H1 (cell line): ENCODE measurements at regions not wholly inside any gene's neighbourhood (a gene's known extent, or its start where the extent isn't known, plus 50 kb on each side); places are given as distances from the start of the nearest gene placed in this dataset.

ENCODE experiments used
- CTCF ChIA-PET: fragments of 300-600 bp; sonication (Branson Sonifier 250); formaldehyde crosslinking; loops from one replicate; lab custom pipeline; 2021; ENCODE audit not compliant: partially characterized antibody; lab: Charles Lee
- POLR2A ChIA-PET: fragments of 300-600 bp; sonication (Branson Sonifier 250); formaldehyde crosslinking; loops from one replicate; lab custom pipeline; 2021; ENCODE audit warnings: inconsistent platforms; ENCODE audit not compliant: partially characterized antibody; lab: Charles Lee
- DNase-seq, 2 experiments: peaks; one replicate each; pipeline versions ENCODE4 v3.0.0 to v3.0.0-alpha.2; 2010 to 2022; ENCODE audit warnings: low spot score in 2 of 2, low read depth in 1 of 2, mixed read lengths in 1 of 2
- FAIRE-seq: peaks from 2 replicates; lab custom pipeline; 2011; peaks lifted over from hg19 to GRCh38; lab: Jason Lieb, UNC
- H2AFZ ChIP-seq: 2 replicates; pipeline ENCODE4 v1.8.1; 2012; ENCODE audit warnings: low read length, inconsistent platforms
- H2AK5ac ChIP-seq: 2 replicates; pipeline ENCODE4 v1.6.1; 2013; ENCODE audit warnings: low read depth, low read length
- H2BK120ac ChIP-seq: replicated peaks from 2 replicates; pipeline ENCODE3; 2013; ENCODE audit warnings: low read depth, low read length, inconsistent platforms
- H2BK12ac ChIP-seq: 2 replicates; pipeline ENCODE4 v1.6.1; 2013; ENCODE audit warnings: low read depth, low read length
- H2BK15ac ChIP-seq: 2 replicates; pipeline ENCODE4 v1.6.1; 2013; ENCODE audit warnings: low read length
- H2BK20ac ChIP-seq: 2 replicates; pipeline ENCODE4 v1.6.1; 2013; ENCODE audit warnings: low read length
- H2BK5ac ChIP-seq: 2 replicates; pipeline ENCODE4 v1.6.1; 2013; ENCODE audit warnings: low read depth, low read length
- H3K14ac ChIP-seq: 2 replicates; pipeline ENCODE4 v1.6.1; 2013; ENCODE audit warnings: inconsistent platforms; ENCODE audit not compliant: insufficient read length
- H3K18ac ChIP-seq: 2 replicates; pipeline ENCODE4 v1.6.1; 2013; ENCODE audit warnings: low read length; ENCODE audit errors: extremely low read depth
- H3K23ac ChIP-seq: 2 replicates; pipeline ENCODE4 v1.6.1; 2013; ENCODE audit warnings: inconsistent platforms; ENCODE audit not compliant: insufficient read length
- H3K23me2 ChIP-seq: 2 replicates; pipeline ENCODE4 v1.6.1; 2013; ENCODE audit warnings: low read depth, low read length
- H3K27ac ChIP-seq: 2 replicates; pipeline ENCODE4 v1.6.1; 2011; ENCODE audit warnings: low read depth, low read length, inconsistent platforms
- H3K27me3 ChIP-seq, 4 experiments: replicated peaks in 1 of 4; 1 replicate in 1 of 4; 2 replicates in 3 of 4; pipeline versions ENCODE4 v1.6.1 to v1.8.1; 2011 to 2013; ENCODE audit warnings: low read length in 3 of 4, mild to moderate bottlenecking in 3 of 4, inconsistent platforms in 2 of 4, mixed read lengths in 2 of 4, moderate library complexity in 1 of 4; ENCODE audit not compliant: control insufficient read depth in 3 of 4, insufficient read depth in 3 of 4; ENCODE audit errors: extremely low read depth in 1 of 4
- H3K36me3 ChIP-seq, 4 experiments: 2 replicates each; pipeline versions ENCODE4 v1.6.1 to v1.8.1; 2011 to 2013; ENCODE audit warnings: mild to moderate bottlenecking in 4 of 4, low read length in 3 of 4, moderate library complexity in 2 of 4, control low read depth in 1 of 4, inconsistent platforms in 1 of 4; ENCODE audit not compliant: insufficient read depth in 4 of 4, control insufficient read depth in 2 of 4
- H3K4ac ChIP-seq: replicated peaks from 2 replicates; pipeline ENCODE3; 2013; ENCODE audit warnings: low read length, low read depth, mixed read lengths, inconsistent platforms; ENCODE audit not compliant: insufficient read length
- H3K4me1 ChIP-seq, 4 experiments: replicated peaks in 1 of 4; 1 replicate in 1 of 4; 2 replicates in 3 of 4; pipeline versions ENCODE4 v1.6.1 to v1.8.1; 2011 to 2013; ENCODE audit warnings: low read length in 3 of 4, inconsistent platforms in 2 of 4, mixed read lengths in 1 of 4; ENCODE audit not compliant: insufficient read depth in 4 of 4, control insufficient read depth in 3 of 4
- H3K4me2 ChIP-seq, 2 experiments: 2 replicates each; pipeline versions ENCODE4 v1.6.1 to v1.8.1; 2011 to 2013; ENCODE audit warnings: low read depth in 2 of 2, low read length in 2 of 2, control low read depth in 1 of 2, inconsistent platforms in 1 of 2, mild to moderate bottlenecking in 1 of 2; ENCODE audit not compliant: insufficient read depth in 1 of 2
- H3K4me3 ChIP-seq, 4 experiments: fragments of 200-600, 300-600 bp in 1 of 4; sonication (generic), shearing (Covaris generic), sonication (Bioruptor Twin) in 1 of 4; 2 replicates each; pipeline versions ENCODE4 v1.5.1 to v1.8.1; 2011 to 2016; ENCODE audit warnings: low read length in 4 of 4, low read depth in 3 of 4, control low read depth in 2 of 4, inconsistent platforms in 2 of 4, mild to moderate bottlenecking in 2 of 4, mixed read lengths in 1 of 4, moderate library complexity in 1 of 4; ENCODE audit not compliant: insufficient read depth in 2 of 4; ENCODE audit errors: extremely low read depth in 1 of 4
- H3K56ac ChIP-seq: replicated peaks from 2 replicates; pipeline ENCODE3; 2013; ENCODE audit warnings: low read depth, mild to moderate bottlenecking, mixed read lengths, low read length, inconsistent platforms; ENCODE audit not compliant: insufficient read length
- H3K79me1 ChIP-seq: 2 replicates; pipeline ENCODE4 v1.6.1; 2013; ENCODE audit warnings: low read depth, low read length, control low read depth
- H3K79me2 ChIP-seq, 2 experiments: 2 replicates each; pipeline versions ENCODE4 v1.6.1 to v1.8.1; 2012 to 2013; ENCODE audit warnings: low read length in 2 of 2, mild to moderate bottlenecking in 2 of 2, inconsistent platforms in 1 of 2; ENCODE audit not compliant: insufficient read depth in 2 of 2, control insufficient read depth in 1 of 2
- H3K9ac ChIP-seq, 4 experiments: replicated peaks in 1 of 4; 1 replicate in 1 of 4; 2 replicates in 3 of 4; pipeline versions ENCODE4 v1.6.1 to v1.8.1; 2011 to 2013; ENCODE audit warnings: low read depth in 3 of 4, low read length in 3 of 4, control low read depth in 2 of 4, mild to moderate bottlenecking in 2 of 4, moderate library complexity in 2 of 4, inconsistent platforms in 1 of 4; ENCODE audit errors: extremely low read depth in 1 of 4
- H3K9me3 ChIP-seq, 2 experiments: 2 replicates each; pipeline versions ENCODE4 v1.6.1 to v1.8.1; 2012 to 2013; ENCODE audit warnings: mild to moderate bottlenecking in 2 of 2, moderate library complexity in 2 of 2, control low read depth in 1 of 2, inconsistent platforms in 1 of 2, low read depth in 1 of 2, low read length in 1 of 2, mixed read lengths in 1 of 2; ENCODE audit not compliant: insufficient read depth in 2 of 2
- H4K20me1 ChIP-seq, 2 experiments: replicated peaks in 1 of 2; 2 replicates each; pipeline versions ENCODE3 to v1.8.1; 2011 to 2013; ENCODE audit warnings: inconsistent platforms in 2 of 2, low read length in 2 of 2, mild to moderate bottlenecking in 1 of 2; ENCODE audit not compliant: insufficient read depth in 2 of 2, control insufficient read depth in 1 of 2
- H4K5ac ChIP-seq: 2 replicates; pipeline ENCODE4 v1.6.1; 2013; ENCODE audit warnings: low read length, low read depth, mixed read lengths, inconsistent platforms; ENCODE audit not compliant: insufficient read length
- H4K8ac ChIP-seq: 2 replicates; pipeline ENCODE4 v1.8.0; 2013; ENCODE audit warnings: mild to moderate bottlenecking, moderate library complexity, low read length, inconsistent platforms; ENCODE audit not compliant: insufficient read depth; ENCODE audit errors: extremely low read depth
- H4K91ac ChIP-seq: replicated peaks from 2 replicates; pipeline ENCODE3; 2013; ENCODE audit warnings: low read length, mixed read lengths, inconsistent platforms; ENCODE audit not compliant: insufficient read length
- CBX8 ChIP-seq: fragments of 300-800, 300-1000 bp; sonication (generic); IDR thresholded peaks from 2 replicates; pipeline ENCODE4 v1.7.1; 2016; ENCODE audit warnings: low read depth, low read length, borderline replicate concordance
- CREB1 ChIP-seq: IDR thresholded peaks from 2 replicates; pipeline ENCODE4 v1.6.1; 2012; ENCODE audit warnings: inconsistent platforms
- EP300 ChIP-seq, 2 experiments: IDR thresholded peaks; 1 replicate in 1 of 2; 2 replicates in 1 of 2; pipeline ENCODE4 v1.6.1; 2011 to 2012; ENCODE audit warnings: low read depth in 2 of 2, low read length in 2 of 2, mild to moderate bottlenecking in 2 of 2, borderline replicate concordance in 1 of 2, inconsistent platforms in 1 of 2, moderate library complexity in 1 of 2
- EZH2 ChIP-seq: fragments of 200-600 bp; sonication (generic); IDR thresholded peaks from 2 replicates; pipeline ENCODE4 v1.7.1; 2012; ENCODE audit warnings: low read depth, mild to moderate bottlenecking, moderate library complexity, low read length, inconsistent platforms; ENCODE audit not compliant: severe bottlenecking
- GABPA ChIP-seq: IDR thresholded peaks from 2 replicates; pipeline ENCODE4 v1.6.1; 2011; ENCODE audit warnings: mild to moderate bottlenecking, low read length, moderate library complexity, borderline replicate concordance; ENCODE audit not compliant: insufficient read depth
- GTF2F1 ChIP-seq: IDR thresholded peaks from 2 replicates; pipeline ENCODE4 v1.6.1; 2012; ENCODE audit warnings: low read depth, low read length, improper control_type of control experiment, borderline replicate concordance
- HDAC6 ChIP-seq: IDR thresholded peaks from one replicate; pipeline ENCODE4 v1.7.1; 2012; ENCODE audit warnings: low read depth, mild to moderate bottlenecking, inconsistent platforms, low read length, moderate library complexity
- MAFK ChIP-seq: IDR thresholded peaks from 2 replicates; pipeline ENCODE4 v1.6.1; 2012; ENCODE audit warnings: low read depth, mild to moderate bottlenecking, improper control_type of control experiment, low read length
- PHF8 ChIP-seq: fragments of 200-600 bp; sonication (generic); conservative IDR thresholded peaks from 2 replicates; pipeline ENCODE4 v1.7.1; 2012; ENCODE audit warnings: low read depth, mild to moderate bottlenecking, inconsistent platforms, low read length, moderate library complexity
- POLR2AphosphoS5 ChIP-seq: IDR thresholded peaks from 2 replicates; pipeline ENCODE4 v1.6.1; 2011; ENCODE audit warnings: low read depth, low read length
- RFX5 ChIP-seq: IDR thresholded peaks from 2 replicates; pipeline ENCODE4 v1.6.1; 2011; ENCODE audit warnings: low read depth, low read length, improper control_type of control experiment, borderline replicate concordance
- SIN3A ChIP-seq, 2 experiments: IDR thresholded peaks in 1 of 2; conservative IDR thresholded peaks in 1 of 2; 2 replicates each; pipeline ENCODE4 v1.6.1; 2011 to 2012; ENCODE audit warnings: low read length in 2 of 2, improper control_type of control experiment in 1 of 2, low read depth in 1 of 2, mild to moderate bottlenecking in 1 of 2
- SRF ChIP-seq: IDR thresholded peaks from 2 replicates; pipeline ENCODE4 v1.6.1; 2011; ENCODE audit warnings: mild to moderate bottlenecking, low read depth, low read length, moderate library complexity

- CTCF ChIA-PET: interaction anchor here (0.8 kb wide), 1 partner anchor 26 kb away, joined by 3 read pairs; no protein-coding TSS in a partner anchor
- POLR2A ChIA-PET: no interaction called here
- Histone ChIP-seq H4K8ac (no peak overlapping the region), H3K27ac (no peak overlapping the region), H3K27me3 (no peaks in the 10 kb centered on the region), H3K79me2 (no peaks in the 10 kb centered on the region), H2BK5ac (no peak overlapping the region), H4K5ac (no peak overlapping the region), H3K9ac (no peak overlapping the region), H3K23me2 (no peaks in the 10 kb centered on the region), H3K36me3 (no peaks in the 10 kb centered on the region), H3K23ac (no peak overlapping the region), H3K79me1 (no peaks in the 10 kb centered on the region), H2BK15ac (no peak overlapping the region), H2BK20ac (no peak overlapping the region), H3K4ac (no peak overlapping the region), H2AFZ (no peak overlapping the region), H3K56ac (no peak overlapping the region), H2BK120ac (no peak overlapping the region), H3K4me2 (no peak overlapping the region), H4K91ac (no peak overlapping the region), H2AK5ac (no peak overlapping the region), H4K20me1 (no peaks in the 10 kb centered on the region), H3K4me1 (no peaks in the 10 kb centered on the region), H3K14ac (no peak overlapping the region), H3K18ac (no peak overlapping the region), H3K9me3 (no peaks in the 10 kb centered on the region; a peak in 1 of 4 replicates), H2BK12ac (no peak overlapping the region), H3K4me3 (no peak overlapping the region)
- TF ChIP-seq CBX8 (no peak), SRF (no peak), RFX5 (no peak), GTF2F1 (no peak), EZH2 (no peak), SIN3A (conservative IDR thresholded peaks at IDR 0.05 in 1 of 2, IDR thresholded peaks at IDR 0.05 in 1 of 2; ENCODE audit: low read depth in 1 of 2, low read length in 2 of 2) (no peak), HDAC6 (no peak), GABPA (no peak), MAFK (no peak), CREB1 (no peak), EP300 (IDR thresholded peaks at IDR 0.05; ENCODE audit: borderline replicate concordance in 1 of 2, low read depth in 2 of 2, low read length in 2 of 2) (no peak), PHF8 (no peak), POLR2AphosphoS5 (no peak)
- FAIRE-seq (no peak), DNase-seq (no peak)
Observed at GRCh38 chr3:45280971-45281370, 54.9 kb upstream of the TMEM158 start.
